ENCODE measurements at regions not wholly inside any gene's neighbourhood (a gene's known extent, or its start where the extent isn't known, plus 50 kb on each side); places are given as distances from the start of the nearest gene placed in this dataset.

DNA sequence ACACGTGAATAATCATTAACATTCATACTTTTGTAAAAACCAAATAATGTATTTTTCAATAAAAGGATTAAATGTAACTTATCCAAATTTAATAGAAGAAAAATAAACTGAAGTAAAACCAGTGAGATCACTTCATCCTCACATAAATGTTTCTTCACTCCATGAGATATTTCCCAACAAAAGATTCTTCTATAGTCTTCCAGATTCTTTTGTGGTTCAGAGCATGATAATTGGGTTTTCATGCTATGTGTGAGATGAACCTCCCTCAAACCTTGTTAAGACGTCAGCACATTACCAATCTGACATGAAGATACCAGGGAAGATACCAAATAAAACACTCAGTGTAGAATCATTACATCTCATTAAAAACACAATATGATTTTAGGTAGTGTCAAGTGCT lies 62.9 kb upstream of the OXGR1 start:
- H3K27ac ChIP-seq, result no peak overlapping the region

GRCh38 chr13:97058391-97058790 lies 64.1 kb upstream of the OXGR1 start:
- TF ChIP-seq ZFX (IDR thresholded peaks at IDR 0.05), result no peak
- TF ChIP-seq, protein P1, sequence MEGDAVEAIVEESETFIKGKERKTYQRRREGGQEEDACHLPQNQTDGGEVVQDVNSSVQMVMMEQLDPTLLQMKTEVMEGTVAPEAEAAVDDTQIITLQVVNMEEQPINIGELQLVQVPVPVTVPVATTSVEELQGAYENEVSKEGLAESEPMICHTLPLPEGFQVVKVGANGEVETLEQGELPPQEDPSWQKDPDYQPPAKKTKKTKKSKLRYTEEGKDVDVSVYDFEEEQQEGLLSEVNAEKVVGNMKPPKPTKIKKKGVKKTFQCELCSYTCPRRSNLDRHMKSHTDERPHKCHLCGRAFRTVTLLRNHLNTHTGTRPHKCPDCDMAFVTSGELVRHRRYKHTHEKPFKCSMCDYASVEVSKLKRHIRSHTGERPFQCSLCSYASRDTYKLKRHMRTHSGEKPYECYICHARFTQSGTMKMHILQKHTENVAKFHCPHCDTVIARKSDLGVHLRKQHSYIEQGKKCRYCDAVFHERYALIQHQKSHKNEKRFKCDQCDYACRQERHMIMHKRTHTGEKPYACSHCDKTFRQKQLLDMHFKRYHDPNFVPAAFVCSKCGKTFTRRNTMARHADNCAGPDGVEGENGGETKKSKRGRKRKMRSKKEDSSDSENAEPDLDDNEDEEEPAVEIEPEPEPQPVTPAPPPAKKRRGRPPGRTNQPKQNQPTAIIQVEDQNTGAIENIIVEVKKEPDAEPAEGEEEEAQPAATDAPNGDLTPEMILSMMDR (conservative IDR thresholded peaks at IDR 0.05), result no peak

More for the DNA sequence above, 62.9 kb upstream of the OXGR1 start:
- TF ChIP-seq, protein P1 (conservative IDR thresholded peaks at IDR 0.05), result no peak
- TF ChIP-seq ZFX (IDR thresholded peaks at IDR 0.05), result no peak

GRCh38 chr13:97058926-97059325 lies 64.7 kb upstream of the OXGR1 start:
- H3K27ac ChIP-seq, result no peak overlapping the region
- no peak for TF ChIP-seq ZFX (IDR thresholded peaks at IDR 0.05)
- TF ChIP-seq, protein P1 (conservative IDR thresholded peaks at IDR 0.05), result no peak

More at GRCh38 chr13:97058391-97058790, 64.1 kb upstream of the OXGR1 start:
- H3K27ac ChIP-seq, result no peak overlapping the region

DNA sequence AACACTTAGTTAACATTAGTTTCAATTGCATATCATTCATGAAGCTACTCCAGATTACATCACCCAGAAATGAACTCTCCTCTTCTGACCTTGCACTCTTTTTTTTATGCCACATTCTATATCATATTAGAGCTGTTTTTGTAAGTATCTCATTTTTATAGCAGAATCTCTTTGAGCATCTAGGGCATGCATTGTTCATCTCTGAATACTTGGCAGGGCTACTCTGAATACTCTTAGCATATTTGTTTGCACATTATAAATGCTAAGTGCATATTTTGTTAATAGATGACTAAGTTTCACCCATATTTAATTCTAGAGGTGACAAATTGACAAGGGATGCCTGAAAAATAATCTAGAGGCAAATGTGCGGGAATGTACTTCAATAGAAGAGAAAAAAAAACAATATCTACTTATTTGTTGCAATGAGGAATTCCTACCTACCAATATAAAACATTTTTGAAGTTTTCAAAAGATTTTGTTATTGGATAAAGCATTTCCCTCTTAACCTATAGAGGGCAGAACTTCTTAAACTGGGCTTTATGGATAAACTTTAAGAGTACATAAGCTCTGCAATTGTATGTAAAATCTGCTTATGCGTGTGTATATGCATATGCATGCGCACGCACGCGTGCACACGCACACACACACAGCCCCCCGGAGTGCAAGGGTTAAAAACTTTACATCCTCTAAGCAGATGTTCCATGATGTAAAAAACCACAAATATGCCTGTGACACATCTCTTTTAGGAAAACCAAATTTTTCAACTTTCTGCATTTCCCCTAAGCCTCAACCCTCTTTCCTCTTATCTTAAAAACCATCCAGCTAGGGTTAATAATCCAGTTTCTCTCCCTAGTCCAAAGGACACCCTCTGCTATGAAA lies 73.0 kb upstream of the OXGR1 start:
- H3K27ac ChIP-seq, result no peak overlapping the region
- no peak for TF ChIP-seq ZFX (IDR thresholded peaks at IDR 0.05)
- TF ChIP-seq, protein P1 (conservative IDR thresholded peaks at IDR 0.05), result peak; percentile 35

DNA sequence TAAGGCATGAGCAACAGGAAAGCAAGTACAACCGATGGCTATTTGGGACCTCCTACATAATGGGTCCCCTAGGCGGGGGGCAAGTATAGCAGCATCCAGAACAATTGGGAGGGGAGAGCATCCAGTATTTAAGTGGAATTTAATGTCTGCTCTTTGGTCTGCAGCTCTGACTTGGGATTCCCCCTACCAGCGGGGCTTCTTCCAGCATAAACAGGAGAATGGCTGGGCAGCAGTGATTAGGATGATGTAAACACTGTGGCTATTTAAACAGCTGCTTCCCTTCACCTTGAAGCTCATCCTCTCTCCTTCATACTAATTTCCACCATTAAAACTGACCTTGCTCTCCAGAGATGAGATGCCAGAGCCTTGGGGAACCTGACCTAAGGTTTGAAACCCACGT lies 73.9 kb upstream of the OXGR1 start:
- no peak for TF ChIP-seq ZFX (IDR thresholded peaks at IDR 0.05)
- TF ChIP-seq, protein P1 (conservative IDR thresholded peaks at IDR 0.05), result no peak
- H3K27ac ChIP-seq, result no peak overlapping the region

DNA sequence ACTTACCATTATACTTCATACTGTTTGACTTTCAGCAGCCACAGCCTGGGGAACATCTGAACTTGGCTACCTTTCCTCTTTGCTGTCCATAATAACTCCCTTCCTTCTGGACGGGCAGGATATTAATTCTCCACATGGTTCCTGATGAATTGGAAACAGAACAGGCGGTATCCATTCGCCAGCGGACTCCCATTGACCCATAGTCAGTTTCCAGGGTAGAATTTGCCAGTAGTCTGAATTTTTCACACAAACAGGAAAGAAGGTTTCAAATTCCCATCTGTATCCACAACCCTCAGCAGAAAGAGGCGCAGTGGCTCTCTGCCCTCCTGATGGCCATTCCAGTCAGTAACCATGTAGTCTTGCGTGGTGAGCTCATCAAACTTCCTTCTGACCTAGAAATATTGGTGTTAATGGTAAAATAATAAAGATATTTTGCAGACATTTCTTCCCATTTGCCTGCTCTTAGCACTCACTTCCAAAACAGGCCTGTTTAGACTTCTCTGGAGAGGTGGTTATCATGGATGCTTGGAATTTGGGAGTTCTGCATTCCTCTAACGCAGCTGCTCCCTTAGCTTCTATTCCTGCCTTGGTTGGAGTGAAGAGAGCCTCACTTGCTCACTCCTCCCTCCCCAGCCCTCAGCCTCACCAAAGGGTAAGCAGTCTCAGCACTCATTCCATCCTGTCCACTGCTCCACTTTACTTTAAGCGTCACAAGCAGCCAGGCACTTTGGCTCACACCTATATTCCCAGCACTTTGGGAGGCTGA lies 75.0 kb upstream of the OXGR1 start:
- TF ChIP-seq, protein P1 (conservative IDR thresholded peaks at IDR 0.05), result no peak
- no peak for TF ChIP-seq ZFX (IDR thresholded peaks at IDR 0.05)
- H3K27ac ChIP-seq, result no peak overlapping the region

GRCh38 chr13:97072297-97072696 lies 78.0 kb upstream of the OXGR1 start:
- no peak for TF ChIP-seq ZFX (IDR thresholded peaks at IDR 0.05)
- TF ChIP-seq, protein P1 (conservative IDR thresholded peaks at IDR 0.05), result no peak
- no peak overlapping the region for H3K27ac ChIP-seq

All from C4-2B (cell line).